ENCODE measurements at regions not wholly inside any gene's neighbourhood (a gene's known extent, or its start where the extent isn't known, plus 50 kb on each side); places are given as distances from the start of the nearest gene placed in this dataset.

DNA sequence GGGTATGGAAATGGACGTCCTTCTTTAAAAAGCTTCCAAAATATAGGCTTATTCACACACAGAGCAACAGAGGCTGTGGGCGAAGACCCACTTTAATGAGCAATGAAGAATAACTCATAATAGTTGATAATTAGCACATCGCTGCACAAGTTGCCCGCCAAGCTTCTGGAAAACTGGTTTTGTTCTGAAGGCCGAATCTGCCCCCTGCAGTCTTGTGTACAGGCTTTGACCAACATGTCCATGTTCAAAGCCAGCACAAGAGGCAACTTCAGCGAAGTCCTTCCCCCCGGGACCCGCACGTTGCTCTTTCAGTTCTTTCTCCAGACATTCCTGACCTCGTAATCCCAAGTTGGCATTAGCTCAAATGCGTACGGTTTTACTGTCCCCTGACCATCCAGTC, 73.3 kb downstream of the IRX5 start:
- no peak overlapping the region for H3K27ac Mint-ChIP-seq
- peaks cover 5 to 26% of the 10 kb centered on the region in 2 donors for H3K27me3 Mint-ChIP-seq
- no peaks in the 10 kb centered on the region for H3K36me3 Mint-ChIP-seq (ENCODE audit: insufficient read depth)
- H3K4me1 Mint-ChIP-seq (ENCODE audit: low read depth in 2 of 2): no peaks in the 10 kb centered on the region
- no peaks in the 10 kb centered on the region for H3K9me3 Mint-ChIP-seq
- ATAC-seq (replicated peaks): no peak
- no peak overlapping the region for H3K4me3 Mint-ChIP-seq
- no peak for DNase-seq

GRCh38 chr16:55007504-55007903, 76.8 kb downstream of the IRX5 start:
- H3K9me3 Mint-ChIP-seq: no peaks in the 10 kb centered on the region
- DNase-seq (no peak), ATAC-seq (replicated peaks) (no peak)
- H3K27ac Mint-ChIP-seq: no peak overlapping the region
- H3K27me3 Mint-ChIP-seq: peaks cover 0 to 9% of the 10 kb centered on the region in 2 donors
- no peaks in the 10 kb centered on the region for H3K36me3 Mint-ChIP-seq (ENCODE audit: insufficient read depth)
- no peaks in the 10 kb centered on the region for H3K4me1 Mint-ChIP-seq (ENCODE audit: low read depth in 2 of 2)
- no peak overlapping the region for H3K4me3 Mint-ChIP-seq

DNA sequence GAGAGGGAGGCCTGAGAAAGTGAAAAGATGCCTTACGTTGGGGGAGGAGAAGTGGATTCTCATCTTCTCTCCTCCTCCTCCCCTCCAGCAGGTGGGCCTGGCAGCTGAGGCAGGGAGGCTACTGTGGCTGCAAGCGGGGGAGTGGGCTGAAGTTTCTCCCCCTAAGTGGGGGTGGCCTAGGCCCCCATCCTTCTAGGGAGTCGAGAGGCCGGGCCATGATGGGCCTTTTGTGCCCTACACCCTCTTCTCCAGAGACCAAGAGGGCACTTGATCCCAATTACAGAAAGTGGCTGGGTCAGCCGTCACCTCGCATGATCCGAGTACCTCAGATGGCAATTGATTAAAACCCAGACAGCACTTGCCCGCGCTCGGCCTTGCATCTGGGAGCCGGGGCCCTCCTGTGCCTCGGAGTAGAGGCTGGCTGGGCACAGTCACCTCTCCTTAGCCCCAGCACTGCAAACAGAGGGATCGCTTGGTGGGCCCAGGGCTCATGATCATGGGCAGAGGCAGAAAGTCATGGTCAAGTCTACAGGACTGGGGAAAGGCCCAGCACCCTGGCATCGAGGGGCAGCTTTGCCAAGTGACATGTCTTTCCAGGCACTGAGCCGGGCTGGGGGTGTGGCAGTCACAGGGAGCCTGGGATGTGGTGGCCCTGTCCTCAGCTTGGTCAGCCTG, 78.3 kb downstream of the IRX5 start:
- Mint-ChIP-seq H3K27ac (no peak overlapping the region), H3K27me3 (peaks cover 0 to 9% of the 10 kb centered on the region in 2 donors), H3K9me3 (no peaks in the 10 kb centered on the region), H3K4me3 (no peak overlapping the region), H3K36me3 (ENCODE audit: insufficient read depth) (no peaks in the 10 kb centered on the region), H3K4me1 (ENCODE audit: low read depth in 2 of 2) (no peaks in the 10 kb centered on the region)
- DNase-seq: no peak
- ATAC-seq (replicated peaks): no peak

DNA sequence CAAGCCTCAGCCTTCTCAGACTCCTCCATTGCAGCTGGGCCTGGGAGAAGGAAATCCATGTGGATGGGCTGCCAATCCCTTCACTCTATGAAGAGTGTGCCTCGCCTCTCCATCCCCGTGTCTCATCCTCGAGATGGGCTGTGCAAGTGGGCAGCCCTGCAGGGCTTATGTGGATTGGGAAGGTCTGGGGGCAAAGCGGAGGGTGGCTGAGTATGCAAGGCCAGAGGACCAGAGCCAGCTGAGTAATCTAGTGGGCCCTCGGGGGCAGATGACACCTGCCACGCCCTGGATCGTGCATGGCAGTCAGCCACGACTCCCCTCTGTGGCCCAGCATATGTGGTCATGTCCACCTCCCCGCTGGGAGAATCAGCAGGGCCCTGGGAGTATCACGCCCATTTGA, 78.9 kb downstream of the IRX5 start:
- DNase-seq (no peak), ATAC-seq (replicated peaks) (no peak)
- H3K9me3 Mint-ChIP-seq: no peaks in the 10 kb centered on the region
- no peak overlapping the region for H3K4me3 Mint-ChIP-seq
- H3K27me3 Mint-ChIP-seq: peaks cover 0 to 9% of the 10 kb centered on the region in 2 donors
- H3K27ac Mint-ChIP-seq: no peak overlapping the region
- no peaks in the 10 kb centered on the region for H3K4me1 Mint-ChIP-seq (ENCODE audit: low read depth in 2 of 2)
- no peaks in the 10 kb centered on the region for H3K36me3 Mint-ChIP-seq (ENCODE audit: insufficient read depth)

DNA sequence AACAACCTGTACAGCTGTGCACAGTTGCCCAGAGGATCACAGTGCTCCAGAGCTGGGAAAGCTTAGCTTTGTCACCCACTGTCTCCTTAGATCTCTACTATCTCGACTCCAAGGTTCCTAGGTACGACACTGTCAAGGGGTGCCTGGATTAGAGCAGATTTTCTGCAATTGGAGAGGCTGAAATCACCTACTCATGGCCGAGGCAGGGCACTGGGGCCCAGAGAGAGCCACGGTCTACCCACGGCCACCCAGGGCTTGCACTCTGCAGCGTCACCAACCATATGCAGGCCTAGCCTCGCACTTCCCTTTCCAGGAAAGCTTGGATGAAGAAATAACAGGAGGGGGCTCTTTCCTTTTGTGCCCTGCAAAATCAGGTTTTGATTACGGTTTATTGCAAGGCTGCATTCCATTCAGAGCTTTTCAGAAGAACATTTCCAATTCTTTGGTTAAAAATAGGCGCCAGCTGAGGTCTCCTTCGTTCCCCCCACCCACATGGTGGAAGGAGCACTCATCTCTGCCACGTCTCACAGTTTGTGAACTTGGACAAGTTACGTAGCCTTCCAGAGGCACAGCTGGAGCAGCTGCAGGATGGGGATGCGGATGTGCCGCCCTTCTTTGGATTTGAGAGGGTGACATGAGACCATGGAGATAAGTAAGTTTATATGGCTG, 80.0 kb downstream of the IRX5 start:
- no peak overlapping the region for H3K27ac Mint-ChIP-seq
- H3K36me3 Mint-ChIP-seq (ENCODE audit: insufficient read depth): no peaks in the 10 kb centered on the region
- DNase-seq (no peak), ATAC-seq (replicated peaks) (no peak)
- no peaks in the 10 kb centered on the region for H3K9me3 Mint-ChIP-seq
- H3K4me3 Mint-ChIP-seq: no peak overlapping the region
- H3K27me3 Mint-ChIP-seq: no peaks in the 10 kb centered on the region
- no peaks in the 10 kb centered on the region for H3K4me1 Mint-ChIP-seq (ENCODE audit: low read depth in 2 of 2)

DNA sequence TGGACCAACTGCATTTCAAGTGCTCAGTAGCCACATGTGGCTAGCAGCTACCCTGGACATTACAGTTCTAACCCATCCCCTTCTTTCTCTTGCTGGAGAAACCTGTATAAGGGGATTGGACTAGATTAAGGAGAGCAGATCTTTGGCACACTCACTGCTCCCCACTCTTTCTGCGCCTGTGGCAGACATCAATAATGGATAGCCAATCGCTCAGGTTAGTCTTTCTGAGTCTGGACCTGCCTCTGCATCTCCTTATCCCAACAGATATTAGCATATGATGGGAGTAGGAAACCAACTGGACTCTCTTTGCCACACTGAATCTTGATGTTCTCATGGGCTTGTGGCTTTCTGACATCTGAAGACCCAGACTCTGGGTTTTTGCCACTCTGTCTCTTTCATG, 81.7 kb downstream of the IRX5 start:
- Mint-ChIP-seq H3K27me3 (no peaks in the 10 kb centered on the region), H3K9me3 (no peaks in the 10 kb centered on the region), H3K4me1 (ENCODE audit: low read depth in 2 of 2) (no peaks in the 10 kb centered on the region), H3K4me3 (no peak overlapping the region), H3K27ac (no peak overlapping the region), H3K36me3 (ENCODE audit: insufficient read depth) (no peaks in the 10 kb centered on the region)
- ATAC-seq (replicated peaks): no peak
- no peak for DNase-seq

- H3K4me3 Mint-ChIP-seq: no peak overlapping the region
- H3K27me3 Mint-ChIP-seq: no peaks in the 10 kb centered on the region
- H3K36me3 Mint-ChIP-seq (ENCODE audit: insufficient read depth): no peaks in the 10 kb centered on the region
- ATAC-seq (replicated peaks) (no peak), DNase-seq (no peak)
- no peak overlapping the region for H3K27ac Mint-ChIP-seq
- H3K4me1 Mint-ChIP-seq (ENCODE audit: low read depth in 2 of 2): no peaks in the 10 kb centered on the region
- H3K9me3 Mint-ChIP-seq: no peaks in the 10 kb centered on the region
Measured at GRCh38 chr16:55012793-55013192, 82.1 kb downstream of the IRX5 start.

DNA sequence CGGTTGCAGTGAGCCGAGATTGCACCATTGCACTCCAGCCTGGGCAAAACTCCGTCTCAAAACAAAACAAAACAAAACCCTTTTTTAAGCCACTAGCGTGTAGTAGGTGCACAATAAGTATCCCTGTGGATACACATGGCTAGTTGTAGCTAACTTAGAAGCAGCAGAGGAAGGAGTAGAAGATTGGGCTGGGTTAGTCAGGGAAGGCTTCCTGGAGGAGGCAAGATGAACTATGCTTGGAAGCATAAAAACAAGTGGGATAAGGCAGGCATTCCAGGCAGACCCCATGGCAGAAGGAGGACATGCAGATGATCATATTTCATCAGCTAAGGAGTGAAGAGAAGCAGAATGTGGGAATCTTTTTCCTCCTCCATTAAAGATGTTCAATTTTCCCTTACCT, 83.4 kb downstream of the IRX5 start:
- DNase-seq: no peak
- Mint-ChIP-seq H3K4me3 (no peak overlapping the region), H3K9me3 (no peaks in the 10 kb centered on the region), H3K36me3 (ENCODE audit: insufficient read depth) (no peaks in the 10 kb centered on the region), H3K27me3 (no peaks in the 10 kb centered on the region), H3K27ac (no peak overlapping the region), H3K4me1 (ENCODE audit: low read depth in 2 of 2) (no peaks in the 10 kb centered on the region)
- ATAC-seq (replicated peaks): no peak

DNA sequence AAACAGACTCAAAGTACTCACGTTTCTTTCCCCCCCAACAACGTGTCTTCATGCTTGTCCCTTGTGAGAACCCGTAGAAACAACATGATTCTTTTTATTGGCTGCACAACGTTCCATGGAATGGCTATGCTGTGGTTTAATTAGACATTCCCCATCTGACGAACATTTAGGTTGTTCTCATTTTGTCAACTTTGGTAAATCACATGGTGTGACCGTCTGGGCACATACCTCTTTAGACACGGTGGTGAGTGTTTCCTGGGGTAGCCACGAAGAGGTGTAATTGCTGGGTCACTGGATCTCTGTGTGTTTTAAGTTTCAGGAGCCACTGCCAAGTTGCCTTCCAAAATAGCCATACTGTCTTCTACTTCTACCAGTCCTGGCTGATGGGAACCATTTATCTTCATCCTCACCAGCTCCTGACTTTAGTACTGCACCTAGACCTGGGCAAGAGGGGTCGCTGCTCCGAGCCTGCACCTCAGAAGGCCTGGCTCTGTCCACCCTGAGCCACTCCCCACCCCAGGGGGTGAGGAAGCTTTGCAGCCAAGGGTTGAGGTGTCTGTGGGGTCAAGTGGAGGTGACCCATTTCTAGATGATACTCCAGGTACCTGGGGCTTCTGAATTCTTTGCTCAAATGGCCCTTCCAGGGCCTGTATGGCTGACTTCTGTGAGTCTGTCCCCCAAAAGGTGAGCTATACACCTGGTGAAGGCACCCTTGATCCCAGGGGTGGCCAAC, 84.7 kb downstream of the IRX5 start:
- peaks cover 7 to 11% of the 10 kb centered on the region in 2 donors for H3K9me3 Mint-ChIP-seq
- no peaks in the 10 kb centered on the region for H3K36me3 Mint-ChIP-seq (ENCODE audit: insufficient read depth)

GRCh38 chr16:55016515-55016914, 85.8 kb downstream of the IRX5 start:
- DNase-seq: no peak
- no peak for ATAC-seq (replicated peaks)
- no peak overlapping the region for H3K4me3 Mint-ChIP-seq
- peaks cover 7 to 11% of the 10 kb centered on the region in 2 donors for H3K9me3 Mint-ChIP-seq
- no peak overlapping the region for H3K27ac Mint-ChIP-seq
- H3K4me1 Mint-ChIP-seq (ENCODE audit: low read depth in 2 of 2): no peaks in the 10 kb centered on the region
- H3K27me3 Mint-ChIP-seq: no peaks in the 10 kb centered on the region
- H3K36me3 Mint-ChIP-seq (ENCODE audit: insufficient read depth): no peaks in the 10 kb centered on the region

More for the DNA sequence above, 84.7 kb downstream of the IRX5 start:
- Mint-ChIP-seq H3K4me3 (no peak overlapping the region), H3K27me3 (no peaks in the 10 kb centered on the region), H3K4me1 (ENCODE audit: low read depth in 2 of 2) (no peaks in the 10 kb centered on the region), H3K27ac (no peak overlapping the region)
- no peak for DNase-seq
- no peak for ATAC-seq (replicated peaks)

GRCh38 chr16:55017321-55017720, 86.7 kb downstream of the IRX5 start:
- Mint-ChIP-seq H3K36me3 (ENCODE audit: insufficient read depth) (no peaks in the 10 kb centered on the region), H3K9me3 (peaks cover 7 to 11% of the 10 kb centered on the region in 2 donors), H3K27ac (no peak overlapping the region), H3K27me3 (no peaks in the 10 kb centered on the region), H3K4me1 (ENCODE audit: low read depth in 2 of 2) (no peaks in the 10 kb centered on the region), H3K4me3 (no peak overlapping the region)
- DNase-seq (no peak), ATAC-seq (replicated peaks) (no peak)

GRCh38 chr16:55018881-55019280, 88.2 kb downstream of the IRX5 start:
- Mint-ChIP-seq H3K27ac (no peak overlapping the region), H3K4me1 (ENCODE audit: low read depth in 2 of 2) (no peaks in the 10 kb centered on the region), H3K4me3 (no peak overlapping the region), H3K9me3 (peaks cover 7 to 11% of the 10 kb centered on the region in 2 donors), H3K36me3 (ENCODE audit: insufficient read depth) (no peaks in the 10 kb centered on the region), H3K27me3 (no peaks in the 10 kb centered on the region)
- no peak for DNase-seq
- no peak for ATAC-seq (replicated peaks)

- Mint-ChIP-seq H3K36me3 (ENCODE audit: insufficient read depth) (no peaks in the 10 kb centered on the region), H3K4me3 (no peak overlapping the region), H3K27me3 (peaks cover 0 to under 1% of the 10 kb centered on the region in 2 donors), H3K4me1 (ENCODE audit: low read depth in 2 of 2) (no peaks in the 10 kb centered on the region), H3K9me3 (peaks cover 7 to 11% of the 10 kb centered on the region in 2 donors), H3K27ac (no peak overlapping the region)
- no peak for DNase-seq
- ATAC-seq (replicated peaks): no peak
Measured at GRCh38 chr16:55019419-55020131, 88.9 kb downstream of the IRX5 start.
